ENCODE measurements at regions not wholly inside any gene's neighbourhood (a gene's known extent, or its start where the extent isn't known, plus 50 kb on each side); places are given as distances from the start of the nearest gene placed in this dataset.
A peak's percentile ranks its signal among the peaks of the same experiment; 100 is the strongest.

DNA sequence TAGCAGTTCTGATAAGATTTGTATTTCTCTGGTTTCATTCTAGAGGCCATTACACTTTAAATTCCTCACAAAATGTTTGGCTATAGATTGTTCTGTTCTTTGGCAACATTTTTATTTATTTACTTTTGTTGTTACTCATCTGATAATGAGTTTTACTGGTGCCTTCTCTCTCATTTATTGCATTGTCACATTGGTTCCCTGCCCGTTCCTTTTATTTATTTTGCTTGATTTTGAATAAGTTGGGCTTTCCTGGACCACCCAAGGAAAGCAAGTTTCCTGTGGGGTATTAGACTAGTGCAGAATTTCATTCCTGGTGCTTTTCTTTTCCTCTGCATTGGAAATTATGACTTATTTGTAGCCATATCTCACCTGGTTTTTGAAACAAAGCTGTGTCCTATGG, 232.0 kb downstream of the SOCS6 start:
- no peak for DNase-seq (ENCODE audit: low read depth in 2 of 2)

- DNase-seq (ENCODE audit: low read depth in 2 of 2) = no peak
Observed at GRCh38 chr18:70513502-70514171, 224.8 kb downstream of the SOCS6 start.

DNA sequence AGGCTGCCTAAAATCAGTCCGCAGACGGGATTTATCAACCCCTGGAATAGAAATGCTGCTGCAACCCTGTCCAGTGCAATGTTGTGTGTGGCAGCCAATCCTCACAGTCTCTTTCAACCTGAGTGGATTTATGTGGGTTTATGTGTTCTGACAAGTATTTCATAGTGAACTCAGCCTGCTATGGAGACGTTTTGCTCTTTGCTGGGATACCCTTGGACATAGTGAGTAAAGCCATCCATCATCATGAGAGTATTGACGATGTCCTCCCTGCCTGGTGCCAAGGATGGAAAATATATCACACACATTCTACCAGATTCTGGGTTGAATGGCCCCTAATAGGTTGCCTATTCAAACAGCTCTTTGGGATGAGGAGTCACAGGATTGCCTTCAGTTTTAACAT, 219.1 kb downstream of the SOCS6 start:
- no peak for DNase-seq (ENCODE audit: low read depth in 2 of 2)

GRCh38 chr18:70506511-70506910, 217.7 kb downstream of the SOCS6 start:
- DNase-seq (ENCODE audit: low read depth in 2 of 2) = no peak

DNA sequence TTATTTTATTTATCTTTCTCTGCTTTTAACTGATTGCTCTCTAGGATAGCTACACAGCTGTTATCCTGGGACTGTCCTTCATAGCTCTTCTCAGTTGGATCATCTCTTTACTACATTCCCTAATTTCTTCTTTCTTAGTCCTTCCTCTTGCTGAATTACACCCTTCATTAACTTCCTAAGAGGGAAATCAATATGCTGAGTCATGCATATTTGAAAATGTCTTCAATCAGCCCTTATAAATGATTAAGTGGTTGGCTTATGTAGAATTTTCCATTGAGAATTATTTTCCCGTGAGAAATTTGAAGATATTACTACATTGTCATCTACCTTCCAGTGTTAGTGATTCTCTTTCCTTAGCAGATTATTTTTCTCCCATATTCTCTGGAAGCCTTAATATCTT, 214.2 kb downstream of the SOCS6 start:
- no peak for DNase-seq (ENCODE audit: low read depth in 2 of 2)

DNA sequence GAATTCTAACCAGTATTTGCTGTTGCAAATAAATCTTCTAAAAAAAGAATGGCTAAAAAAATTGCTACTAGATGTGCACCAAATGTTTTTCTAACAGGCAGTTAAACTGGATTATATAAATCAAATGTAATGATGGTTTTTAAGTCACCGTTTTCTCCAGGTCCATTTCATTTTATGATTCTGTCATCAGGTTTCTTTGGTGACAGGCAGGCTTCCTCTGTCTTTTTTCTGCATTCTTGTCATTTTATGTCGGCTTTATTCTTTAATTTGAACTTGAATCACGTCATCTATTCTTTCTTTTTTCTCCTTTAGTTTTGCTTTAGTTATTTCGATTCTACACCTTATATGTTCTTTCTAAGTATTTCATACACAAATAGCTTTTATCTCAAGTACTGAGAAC, 212.5 kb downstream of the SOCS6 start:
- DNase-seq (ENCODE audit: low read depth in 2 of 2) = no peak

DNA sequence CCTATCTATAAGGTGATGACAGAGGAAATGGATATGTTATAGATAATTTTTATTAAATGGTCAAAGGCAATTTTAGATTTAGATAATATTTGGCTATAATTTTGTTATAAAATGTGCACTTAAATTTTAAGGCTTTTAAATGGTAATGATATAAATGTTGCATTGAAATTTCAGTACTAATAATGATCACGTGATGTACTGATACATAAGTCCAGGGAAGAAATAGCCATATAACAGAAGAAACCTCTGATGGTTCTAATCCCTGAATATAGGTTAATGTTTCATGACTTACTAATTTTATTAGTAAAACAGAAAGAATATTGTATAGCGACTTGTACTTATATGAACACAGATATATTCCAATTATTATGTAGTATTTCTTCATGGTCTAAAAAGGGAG, 211.9 kb downstream of the SOCS6 start:
- DNase-seq (ENCODE audit: low read depth in 2 of 2) = no peak

DNA sequence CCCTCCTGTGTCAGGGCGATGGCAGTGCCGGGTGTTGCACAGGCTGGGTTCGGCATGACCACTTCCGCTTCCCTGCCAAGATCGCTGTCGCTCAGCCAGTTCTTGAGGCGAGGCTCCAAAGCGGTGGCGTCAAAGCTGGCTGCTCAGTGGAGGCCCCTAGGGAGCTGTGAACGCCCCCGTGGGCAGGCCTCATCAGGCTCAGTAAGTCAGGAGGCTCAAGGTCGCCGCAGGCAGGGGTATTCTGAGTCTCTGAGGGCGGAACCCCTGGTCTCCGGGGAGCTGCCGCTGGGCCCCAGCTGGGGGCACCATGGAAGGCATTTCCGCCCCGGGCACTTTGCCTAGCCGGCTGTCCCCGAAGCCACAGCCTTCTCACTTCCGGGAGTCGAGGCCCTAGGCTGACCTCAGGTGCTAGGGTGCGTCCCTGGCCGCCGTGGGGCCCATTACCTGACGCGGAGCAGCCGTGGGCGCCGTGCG, 210.4 kb downstream of the SOCS6 start:
- DNase-seq (ENCODE audit: low read depth in 2 of 2) = no peak

DNA sequence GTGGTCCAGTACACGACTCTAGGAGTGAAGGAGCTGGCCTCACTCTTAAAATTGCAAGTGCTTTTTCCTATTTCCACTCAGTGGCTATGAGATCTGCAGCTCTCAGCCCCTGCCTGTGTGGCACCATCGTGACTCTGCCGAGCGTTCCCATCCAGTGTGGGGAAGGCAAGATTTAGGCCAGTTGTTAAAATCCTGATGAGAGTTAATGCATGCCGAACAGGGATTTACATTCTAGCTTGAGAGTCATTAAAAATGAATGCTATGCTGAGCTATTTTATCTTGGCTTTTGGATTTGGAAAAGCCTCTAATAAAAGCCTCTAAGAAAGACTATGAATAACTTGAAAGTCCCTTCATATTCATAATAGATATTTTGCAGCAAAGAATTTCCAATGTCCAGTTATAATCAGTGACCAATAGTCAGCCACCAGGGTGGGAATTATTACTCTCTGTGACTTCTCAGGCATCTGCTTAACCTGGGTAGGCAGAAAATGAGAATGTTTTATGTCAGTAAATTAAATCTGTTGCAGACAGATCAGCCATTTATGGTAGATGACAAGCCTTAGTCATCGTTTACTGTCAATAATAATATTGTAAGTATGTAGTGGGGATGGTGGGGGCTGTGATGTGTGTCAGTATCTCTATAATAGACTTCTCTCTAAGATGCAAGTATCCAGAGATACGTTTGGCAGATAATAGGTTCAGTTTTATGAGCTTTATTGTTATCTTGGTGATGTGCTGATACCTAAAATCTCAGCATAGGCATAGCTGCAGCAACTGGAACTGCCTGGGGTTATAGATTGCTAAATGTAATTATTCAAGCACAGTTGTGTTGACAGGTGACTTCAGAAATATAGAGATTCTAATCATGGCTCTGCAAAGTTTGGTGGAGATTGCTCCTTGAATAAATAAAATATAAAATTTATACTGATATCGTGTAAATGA, 207.8 kb downstream of the SOCS6 start:
- DNase-seq (ENCODE audit: low read depth in 2 of 2) = no peak

GRCh38 chr18:70494524-70494923, 205.7 kb downstream of the SOCS6 start:
- no peak for DNase-seq (ENCODE audit: low read depth in 2 of 2)

- DNase-seq (ENCODE audit: low read depth in 2 of 2) = no peak
Observed at GRCh38 chr18:70493461-70493860, 204.6 kb downstream of the SOCS6 start.

GRCh38 chr18:70491734-70492348, 203.0 kb downstream of the SOCS6 start:
- DNase-seq (ENCODE audit: low read depth in 2 of 2) = no peak

GRCh38 chr18:70489986-70490933, 201.4 kb downstream of the SOCS6 start:
- peak in 1 of 2 donors; percentile 5 for DNase-seq (ENCODE audit: low read depth in 2 of 2)

DNA sequence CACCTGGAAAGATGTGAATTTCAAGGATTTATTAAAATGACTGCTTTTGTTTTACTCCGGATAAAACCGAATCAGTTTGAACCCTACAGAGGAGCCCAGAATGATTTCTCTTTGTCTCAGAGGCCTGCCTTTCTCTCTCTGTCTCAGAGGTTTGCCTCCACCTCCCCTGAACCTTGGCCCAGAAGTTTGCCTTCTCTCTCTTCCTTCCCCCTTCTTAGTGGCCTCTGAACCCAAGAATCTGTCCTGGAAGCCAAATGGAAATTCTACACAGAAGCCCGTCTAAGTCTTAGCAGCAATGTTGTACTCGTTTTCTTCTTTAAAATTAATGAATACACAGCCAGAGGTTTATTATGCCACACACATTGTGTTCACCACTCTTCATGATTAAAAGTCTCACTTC, 200.7 kb downstream of the SOCS6 start:
- DNase-seq (ENCODE audit: low read depth in 2 of 2) = no peak

GRCh38 chr18:70469916-70470315, 181.1 kb downstream of the SOCS6 start:
- DNase-seq (ENCODE audit: low read depth in 2 of 2) = no peak

DNA sequence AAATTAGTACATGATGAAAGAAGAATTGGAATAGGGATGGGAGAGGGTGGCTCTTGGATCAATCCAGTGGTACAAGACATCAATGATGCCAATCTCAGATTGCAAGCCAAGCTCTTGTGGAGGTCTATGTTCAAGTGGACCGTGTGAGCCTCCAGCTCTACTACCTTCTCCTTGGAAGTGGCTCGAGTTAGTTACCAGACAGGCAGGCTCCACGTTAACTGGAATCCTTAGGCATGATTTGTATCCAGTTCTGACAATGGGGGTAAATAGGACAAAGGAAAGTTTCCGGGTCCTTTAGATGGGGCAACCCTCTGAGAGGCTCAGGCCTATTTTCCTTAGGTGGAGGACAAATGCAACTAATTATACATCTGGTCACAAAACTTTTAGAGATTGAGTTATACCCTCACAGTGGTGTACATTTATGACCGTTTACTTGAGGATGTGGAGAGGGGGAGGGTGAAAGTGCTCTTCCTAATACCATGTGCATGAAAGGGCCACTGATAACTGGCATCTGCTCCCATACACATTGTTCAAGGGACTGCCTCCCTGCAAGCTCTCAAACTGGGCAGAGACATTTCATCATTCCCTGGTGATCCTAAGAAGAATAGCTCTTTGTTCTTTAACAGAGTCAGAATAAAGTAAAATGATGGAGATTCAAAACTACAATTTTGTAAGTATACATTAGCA, 180.2 kb downstream of the SOCS6 start:
- no peak for DNase-seq (ENCODE audit: low read depth in 2 of 2)

GRCh38 chr18:70464343-70465114, 175.7 kb downstream of the SOCS6 start:
- DNase-seq (ENCODE audit: low read depth in 2 of 2) = no peak

- DNase-seq (ENCODE audit: low read depth in 2 of 2) = no peak
Observed at GRCh38 chr18:70463085-70463484, 174.2 kb downstream of the SOCS6 start.

GRCh38 chr18:70462078-70462439, 173.2 kb downstream of the SOCS6 start:
- no peak for DNase-seq (ENCODE audit: low read depth in 2 of 2)

Measured in activated CD8-positive, alpha-beta memory T cell treated with anti-CD3 and anti-CD28 coated beads for 4 hours (primary cell).